ENCODE measurements at regions not wholly inside any gene's neighbourhood (a gene's known extent, or its start where the extent isn't known, plus 50 kb on each side); places are given as distances from the start of the nearest gene placed in this dataset.

DNA sequence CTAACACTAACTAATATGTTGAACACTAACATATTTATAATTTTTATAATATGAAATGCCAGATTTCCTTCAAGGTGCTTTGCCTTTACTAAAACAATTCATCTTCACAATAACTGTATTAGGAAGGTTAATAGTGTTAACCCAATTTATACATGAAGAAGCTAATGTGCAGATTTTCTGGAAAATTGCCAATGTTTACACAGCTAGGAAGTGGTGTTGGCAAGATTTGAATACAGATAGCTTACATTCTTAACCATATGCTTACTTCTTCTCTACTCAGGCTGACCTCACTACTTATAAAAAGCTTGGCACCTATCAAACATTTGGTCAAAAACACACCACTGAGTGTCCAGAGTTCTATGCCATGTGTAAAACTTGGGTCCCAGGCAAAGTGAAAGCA lies 445.4 kb upstream of the ITGA1 start:
- TF ChIP-seq, protein P1, sequence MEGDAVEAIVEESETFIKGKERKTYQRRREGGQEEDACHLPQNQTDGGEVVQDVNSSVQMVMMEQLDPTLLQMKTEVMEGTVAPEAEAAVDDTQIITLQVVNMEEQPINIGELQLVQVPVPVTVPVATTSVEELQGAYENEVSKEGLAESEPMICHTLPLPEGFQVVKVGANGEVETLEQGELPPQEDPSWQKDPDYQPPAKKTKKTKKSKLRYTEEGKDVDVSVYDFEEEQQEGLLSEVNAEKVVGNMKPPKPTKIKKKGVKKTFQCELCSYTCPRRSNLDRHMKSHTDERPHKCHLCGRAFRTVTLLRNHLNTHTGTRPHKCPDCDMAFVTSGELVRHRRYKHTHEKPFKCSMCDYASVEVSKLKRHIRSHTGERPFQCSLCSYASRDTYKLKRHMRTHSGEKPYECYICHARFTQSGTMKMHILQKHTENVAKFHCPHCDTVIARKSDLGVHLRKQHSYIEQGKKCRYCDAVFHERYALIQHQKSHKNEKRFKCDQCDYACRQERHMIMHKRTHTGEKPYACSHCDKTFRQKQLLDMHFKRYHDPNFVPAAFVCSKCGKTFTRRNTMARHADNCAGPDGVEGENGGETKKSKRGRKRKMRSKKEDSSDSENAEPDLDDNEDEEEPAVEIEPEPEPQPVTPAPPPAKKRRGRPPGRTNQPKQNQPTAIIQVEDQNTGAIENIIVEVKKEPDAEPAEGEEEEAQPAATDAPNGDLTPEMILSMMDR (IDR thresholded peaks at IDR 0.05) = no peak
- no peak for TF ChIP-seq POLR2A (IDR thresholded peaks at IDR 0.05)
